GM23248 (cell line): ENCODE measurements at regions not wholly inside any gene's neighbourhood (a gene's known extent, or its start where the extent isn't known, plus 50 kb on each side); places are given as distances from the start of the nearest gene placed in this dataset.
A peak's percentile ranks its signal among the peaks of the same experiment; 100 is the strongest.

Source experiments
- DNase-seq: peaks from one replicate; pipeline ENCODE4 v3.0.0-alpha.2; 2015
- H2AFZ ChIP-seq: fragments of 200-600 bp; sonication (generic); 2 replicates; pipeline ENCODE4 v1.6.1; 2016; ENCODE audit warnings: antibody characterized with exemption
- H3F3A ChIP-seq: fragments of 200-600 bp; sonication (generic); 2 replicates; pipeline ENCODE4 v1.6.1; 2016; ENCODE audit warnings: mild to moderate bottlenecking, antibody characterized with exemption, mixed run types; ENCODE audit not compliant: insufficient read depth
- H3K27ac ChIP-seq: fragments of 200-600 bp; sonication (generic); 2 replicates; pipeline ENCODE4 v1.5.1; 2016; ENCODE audit warnings: mild to moderate bottlenecking
- H3K27me3 ChIP-seq: fragments of 200-600 bp; sonication (generic); replicated peaks from 2 replicates; pipeline ENCODE4 v1.6.1; 2016; ENCODE audit warnings: mild to moderate bottlenecking; ENCODE audit not compliant: insufficient read depth
- H3K36me3 ChIP-seq: fragments of 200-600 bp; sonication (generic); 2 replicates; pipeline ENCODE4 v1.6.1; 2016; ENCODE audit warnings: low read depth, mild to moderate bottlenecking
- H3K4me1 ChIP-seq: fragments of 200-600 bp; sonication (generic); 2 replicates; pipeline ENCODE4 v1.6.1; 2016; ENCODE audit warnings: mild to moderate bottlenecking; ENCODE audit not compliant: insufficient read depth
- H3K4me2 ChIP-seq: fragments of 200-600 bp; sonication (generic); one replicate; pipeline ENCODE4 v1.6.1; 2016; ENCODE audit warnings: mild to moderate bottlenecking; ENCODE audit not compliant: unreplicated experiment
- H3K4me3 ChIP-seq: fragments of 200-600 bp; sonication (generic); 2 replicates; pipeline ENCODE4 v1.5.1; 2016; ENCODE audit warnings: mild to moderate bottlenecking
- H3K79me2 ChIP-seq: fragments of 200-600 bp; sonication (generic); 2 replicates; pipeline ENCODE4 v1.6.1; 2016; ENCODE audit warnings: mild to moderate bottlenecking; ENCODE audit not compliant: insufficient read depth
- H3K9ac ChIP-seq: fragments of 200-600 bp; sonication (generic); 2 replicates; pipeline ENCODE4 v1.6.1; 2016; ENCODE audit warnings: mild to moderate bottlenecking
- H3K9me2 ChIP-seq: fragments of 200-600 bp; sonication (generic); 2 replicates; pipeline ENCODE4 v1.6.1; 2016; ENCODE audit warnings: mixed run types, mild to moderate bottlenecking, moderate library complexity; ENCODE audit not compliant: insufficient read depth
- H3K9me3 ChIP-seq: fragments of 200-600 bp; sonication (generic); one replicate; pipeline ENCODE4 v1.6.1; 2017; ENCODE audit warnings: low read depth
- H4K20me1 ChIP-seq: fragments of 200-600 bp; sonication (generic); 2 replicates; pipeline ENCODE4 v1.6.0; 2016; ENCODE audit not compliant: insufficient read depth
- EZH2 ChIP-seq: fragments of 200-600 bp; sonication (generic); IDR thresholded peaks from 2 replicates; pipeline ENCODE4 v1.6.1; 2018; ENCODE audit warnings: antibody characterized with exemption, mild to moderate bottlenecking; ENCODE audit not compliant: insufficient read depth, poor library complexity, severe bottlenecking
- EZH2phosphoT487 ChIP-seq: fragments of 200-600 bp; sonication (generic); IDR thresholded peaks from 2 replicates; pipeline ENCODE4 v1.6.1; 2018; ENCODE audit warnings: antibody characterized with exemption, moderate library complexity, mild to moderate bottlenecking, low read depth; ENCODE audit not compliant: insufficient read depth
- WGBS, 2 experiments: methylation state at CpG; one replicate each; pipeline ENCODE4 v1.1.6; 2015 to 2017; ENCODE audit warnings: low lambda C conversion rate in 2 of 2, low coverage in 1 of 2; ENCODE audit errors: missing lambda C conversion rate in 2 of 2; 5-methylcytosine and 5-hydroxymethylcytosine counted together
- in situ Hi-C: fragments of 300-500 bp; cut with MboI; formaldehyde crosslinking; loops from 2 replicates; pipeline ENCODE4 v1.15.0; 2020

DNA sequence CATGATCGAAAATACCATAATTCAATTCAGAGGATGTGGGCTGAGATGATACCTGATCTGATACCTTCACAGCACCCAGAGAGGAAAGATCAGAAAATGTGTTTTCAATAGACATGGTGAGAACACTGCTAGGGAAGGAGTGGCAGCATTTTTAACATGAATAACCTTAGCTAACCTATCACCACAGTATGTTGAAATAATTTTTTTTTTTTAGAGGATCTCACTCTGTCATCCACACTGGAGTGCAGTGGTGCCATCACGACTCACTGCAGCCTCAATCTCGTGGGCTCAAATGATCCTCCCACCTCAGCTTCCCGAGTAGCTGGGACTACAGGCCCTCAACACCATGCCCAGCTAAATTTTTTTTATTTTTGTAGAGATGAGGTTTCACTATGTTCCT, 90.5 kb upstream of the RAPGEF2 start:
- no peaks in the 10 kb centered on the region; the same call in 1 of the 2 replicates for H3F3A ChIP-seq
- H3K36me3 ChIP-seq = no peaks in the 10 kb centered on the region
- H3K4me1 ChIP-seq = peaks cover 37% of the 10 kb centered on the region
- H3K27ac ChIP-seq = peak overlapping the region; percentile 25
- no peaks in the 10 kb centered on the region for H3K9me3 ChIP-seq
- no peak for TF ChIP-seq EZH2phosphoT487
- no peak for TF ChIP-seq EZH2
- in situ Hi-C loops = no loop called here
- H3K27me3 ChIP-seq = no peaks in the 10 kb centered on the region
- H3K79me2 ChIP-seq = no peaks in the 10 kb centered on the region
- peak; percentile 77 for DNase-seq
- 0 out of 2 replicates have a peak overlapping the region, but pooled peaks have one; percentile 12 for H3K9ac ChIP-seq
- H4K20me1 ChIP-seq = no peaks in the 10 kb centered on the region
- 22 to 24% methylated on average over 4 of the region's 4 CpGs for WGBS, 2 experiments
- H3K4me3 ChIP-seq = no peak overlapping the region
- no peak overlapping the region for H2AFZ ChIP-seq
- H3K4me2 ChIP-seq = peak overlapping the region; percentile 18
- no peaks in the 10 kb centered on the region for H3K9me2 ChIP-seq

DNA sequence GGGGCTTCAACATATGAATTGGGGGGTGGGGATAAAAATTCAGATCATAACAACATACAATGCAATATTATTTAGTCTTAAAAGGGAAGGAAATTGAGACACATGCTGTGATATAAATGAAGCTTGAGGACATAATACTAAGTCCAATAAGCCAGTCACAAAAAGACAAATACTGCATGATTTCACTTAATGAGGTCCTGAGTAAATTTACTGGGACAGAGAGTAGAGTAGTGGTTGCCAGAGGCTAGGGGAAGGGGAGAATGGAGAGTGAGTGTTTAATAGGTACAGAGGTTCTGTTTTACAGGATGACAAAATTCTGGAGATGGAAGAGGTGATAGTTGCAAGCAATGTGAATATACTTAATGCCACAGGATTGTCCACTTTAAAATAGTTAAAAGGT, 89.2 kb upstream of the RAPGEF2 start:
- Histone ChIP-seq H4K20me1 (no peaks in the 10 kb centered on the region), H3F3A (no peaks in the 10 kb centered on the region; the same call in 1 of the 2 replicates), H3K79me2 (no peaks in the 10 kb centered on the region), H3K4me2 (no peak overlapping the region), H3K27me3 (no peaks in the 10 kb centered on the region), H3K9ac (no peak overlapping the region), H3K9me2 (no peaks in the 10 kb centered on the region), H3K9me3 (no peaks in the 10 kb centered on the region), H2AFZ (no peak overlapping the region), H3K27ac (no peak overlapping the region), H3K4me3 (no peak overlapping the region), H3K4me1 (peaks cover 37% of the 10 kb centered on the region), H3K36me3 (no peaks in the 10 kb centered on the region)
- DNase-seq = no peak
- in situ Hi-C loops = no loop called here
- TF ChIP-seq EZH2 = no peak
- no peak for TF ChIP-seq EZH2phosphoT487

DNA sequence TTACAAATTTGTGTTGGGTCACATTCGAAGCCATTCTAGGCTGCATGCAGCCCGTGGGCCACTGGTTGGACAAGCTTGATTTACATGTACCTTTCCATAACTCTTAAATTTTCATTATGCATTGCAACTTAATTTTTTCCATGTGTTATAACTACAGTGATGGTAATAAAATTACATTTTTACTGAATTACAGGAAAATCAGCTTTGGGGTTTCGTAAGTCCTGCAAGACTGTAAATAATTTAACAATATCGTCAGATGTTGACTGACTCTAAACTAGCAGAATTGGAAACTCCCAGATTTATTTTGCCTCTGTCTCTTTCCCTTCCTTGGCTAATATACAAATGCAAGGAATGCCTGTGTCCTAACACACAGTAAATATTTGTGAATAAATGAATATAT, 88.0 kb upstream of the RAPGEF2 start:
- Histone ChIP-seq H3K4me2 (no peak overlapping the region), H3K4me1 (peaks cover 36% of the 10 kb centered on the region), H3F3A (no peaks in the 10 kb centered on the region; the same call in 1 of the 2 replicates), H3K9me2 (no peaks in the 10 kb centered on the region), H3K9me3 (no peaks in the 10 kb centered on the region), H3K4me3 (no peak overlapping the region), H3K9ac (no peak overlapping the region), H3K36me3 (no peaks in the 10 kb centered on the region), H3K27ac (peak overlapping the region; percentile 43), H2AFZ (no peak overlapping the region), H4K20me1 (no peaks in the 10 kb centered on the region), H3K79me2 (no peaks in the 10 kb centered on the region), H3K27me3 (no peaks in the 10 kb centered on the region)
- TF ChIP-seq EZH2phosphoT487 = no peak
- no peak for TF ChIP-seq EZH2
- 14 to 24% methylated on average over 4 of the region's 4 CpGs for WGBS, 2 experiments
- DNase-seq = peak; percentile 59
- in situ Hi-C loops = no loop called here

GRCh38 chr4:159015841-159016240, 87.0 kb upstream of the RAPGEF2 start:
- no peaks in the 10 kb centered on the region for H3K9me2 ChIP-seq
- H3K36me3 ChIP-seq = no peaks in the 10 kb centered on the region
- peaks cover 28% of the 10 kb centered on the region for H3K4me1 ChIP-seq
- no peak overlapping the region for H3K4me3 ChIP-seq
- peak; percentile 76 for DNase-seq
- H3K9ac ChIP-seq = no peak overlapping the region
- no peaks in the 10 kb centered on the region for H3K79me2 ChIP-seq
- TF ChIP-seq EZH2phosphoT487 (no peak), EZH2 (no peak)
- H3K4me2 ChIP-seq = no peak overlapping the region
- in situ Hi-C loops = no loop called here
- H2AFZ ChIP-seq = no peak overlapping the region
- H3F3A ChIP-seq = no peaks in the 10 kb centered on the region
- H3K9me3 ChIP-seq = no peaks in the 10 kb centered on the region
- H3K27me3 ChIP-seq = no peaks in the 10 kb centered on the region
- WGBS, 2 experiments = 63 to 67% methylated on average over 5 of the region's 5 CpGs
- H3K27ac ChIP-seq = no peak overlapping the region
- H4K20me1 ChIP-seq = no peaks in the 10 kb centered on the region

DNA sequence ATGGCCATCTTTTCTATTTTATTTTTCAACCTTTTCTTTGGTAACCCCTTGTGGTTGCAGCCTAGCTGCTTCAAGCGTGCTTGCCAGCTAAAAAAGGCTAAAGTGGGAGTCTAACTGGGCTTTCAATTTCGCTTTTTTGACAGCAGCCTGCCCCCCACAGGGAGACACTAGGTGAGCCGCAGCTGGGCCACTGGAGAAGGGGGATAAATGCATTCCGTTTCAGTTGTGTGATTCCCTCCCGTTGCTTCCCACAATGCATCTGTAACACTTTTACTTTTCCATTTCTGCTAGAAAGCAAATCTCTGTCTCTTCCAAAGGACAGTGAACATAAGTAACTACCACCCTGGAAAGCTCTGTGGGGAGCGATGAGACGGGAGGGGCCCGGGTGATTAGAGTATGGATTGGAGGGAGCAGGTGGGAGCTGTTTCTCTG, 86.3 kb upstream of the RAPGEF2 start:
- peaks cover 25% of the 10 kb centered on the region for H3K4me1 ChIP-seq
- no peak overlapping the region for H3K9ac ChIP-seq
- no peak overlapping the region for H3K27ac ChIP-seq
- H4K20me1 ChIP-seq = no peaks in the 10 kb centered on the region
- in situ Hi-C loops = no loop called here
- H3F3A ChIP-seq = no peaks in the 10 kb centered on the region
- H3K9me2 ChIP-seq = no peaks in the 10 kb centered on the region
- H3K27me3 ChIP-seq = no peaks in the 10 kb centered on the region
- no peaks in the 10 kb centered on the region for H3K79me2 ChIP-seq
- H3K36me3 ChIP-seq = no peaks in the 10 kb centered on the region
- DNase-seq = no peak
- 92 to 94% methylated on average over 8 of the region's 8 CpGs for WGBS, 2 experiments
- no peaks in the 10 kb centered on the region for H3K9me3 ChIP-seq
- no peak overlapping the region for H3K4me3 ChIP-seq
- H2AFZ ChIP-seq = no peak overlapping the region
- TF ChIP-seq EZH2phosphoT487 (no peak), EZH2 (no peak)
- no peak overlapping the region for H3K4me2 ChIP-seq
